AG04450 (cell line): ENCODE measurements at regions not wholly inside any gene's neighbourhood (a gene's known extent, or its start where the extent isn't known, plus 50 kb on each side); places are given as distances from the start of the nearest gene placed in this dataset.

Experiments
- CTCF ChIA-PET: fragments of 300-600, 350-600 bp; formaldehyde crosslinking; extraction: SDS; loops from one replicate; lab custom pipeline; 2022; ENCODE audit warnings: antibody characterized with exemption, inconsistent platforms; lab: Charles Lee
- POLR2A ChIA-PET: fragments of 350-600 bp; formaldehyde crosslinking; extraction: SDS; loops from one replicate; lab custom pipeline; 2021; ENCODE audit warnings: antibody characterized with exemption, inconsistent platforms; lab: Yijun Ruan, JAX
- DNase-seq: peaks from one replicate; pipeline ENCODE4 v3.0.0-alpha.2; 2011; ENCODE audit warnings: low read depth, low spot score
- H3K27ac ChIP-seq: one replicate; pipeline ENCODE4 v1.5.1; 2012; ENCODE audit warnings: low read depth, low read length, control low read depth
- H3K27me3 ChIP-seq: one replicate; pipeline ENCODE4 v1.6.0; 2012; ENCODE audit warnings: low read length; ENCODE audit not compliant: control insufficient read depth, insufficient read depth
- H3K4me3 ChIP-seq: 2 replicates; pipeline ENCODE4 v1.5.1; 2011; ENCODE audit warnings: mild to moderate bottlenecking, low read depth, low read length, control low read depth
- H3K9me3 ChIP-seq: 2 replicates; pipeline ENCODE4 v1.5.1; 2012; ENCODE audit warnings: low read length; ENCODE audit not compliant: control insufficient read depth, insufficient read depth
- TF ChIP-seq, protein P1 (sequence below): IDR thresholded peaks from 2 replicates; pipeline ENCODE4 v1.5.1; 2011; ENCODE audit warnings: low read depth, low read length, control low read depth, inconsistent platforms

DNA sequence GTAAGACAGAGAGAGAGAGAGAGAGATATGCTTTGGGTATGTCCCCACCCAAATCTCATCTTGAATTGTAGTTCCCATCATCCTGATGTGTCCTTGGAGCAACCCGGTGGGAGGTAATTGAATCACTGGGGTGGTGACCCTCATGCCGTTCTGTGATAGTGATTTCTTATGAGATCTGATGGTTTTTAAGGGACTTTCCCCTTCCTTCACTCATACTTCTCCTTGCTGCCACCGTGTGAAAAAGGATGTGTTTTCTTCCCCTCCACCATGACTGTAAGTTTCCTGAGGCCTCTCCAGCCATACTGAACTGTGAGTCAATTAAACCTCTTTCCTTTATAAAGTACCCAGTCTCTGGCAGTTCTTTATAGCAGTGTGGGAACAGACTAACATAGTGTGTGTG is 60.3 kb downstream of the EOMES start:
- DNase-seq = no peak
- H3K27ac ChIP-seq = no peak overlapping the region
- TF ChIP-seq, protein P1, sequence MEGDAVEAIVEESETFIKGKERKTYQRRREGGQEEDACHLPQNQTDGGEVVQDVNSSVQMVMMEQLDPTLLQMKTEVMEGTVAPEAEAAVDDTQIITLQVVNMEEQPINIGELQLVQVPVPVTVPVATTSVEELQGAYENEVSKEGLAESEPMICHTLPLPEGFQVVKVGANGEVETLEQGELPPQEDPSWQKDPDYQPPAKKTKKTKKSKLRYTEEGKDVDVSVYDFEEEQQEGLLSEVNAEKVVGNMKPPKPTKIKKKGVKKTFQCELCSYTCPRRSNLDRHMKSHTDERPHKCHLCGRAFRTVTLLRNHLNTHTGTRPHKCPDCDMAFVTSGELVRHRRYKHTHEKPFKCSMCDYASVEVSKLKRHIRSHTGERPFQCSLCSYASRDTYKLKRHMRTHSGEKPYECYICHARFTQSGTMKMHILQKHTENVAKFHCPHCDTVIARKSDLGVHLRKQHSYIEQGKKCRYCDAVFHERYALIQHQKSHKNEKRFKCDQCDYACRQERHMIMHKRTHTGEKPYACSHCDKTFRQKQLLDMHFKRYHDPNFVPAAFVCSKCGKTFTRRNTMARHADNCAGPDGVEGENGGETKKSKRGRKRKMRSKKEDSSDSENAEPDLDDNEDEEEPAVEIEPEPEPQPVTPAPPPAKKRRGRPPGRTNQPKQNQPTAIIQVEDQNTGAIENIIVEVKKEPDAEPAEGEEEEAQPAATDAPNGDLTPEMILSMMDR = no peak
- ChIA-PET CTCF (interaction anchor here (1.0 to 1.4 kb wide), 2 partner anchors 9 to 19 kb away, joined by 3 to 7 read pairs; no protein-coding TSS in a partner anchor), POLR2A (no interaction called here)
- no peaks in the 10 kb centered on the region; the same call in 1 of the 2 replicates for H3K9me3 ChIP-seq
- H3K27me3 ChIP-seq = no peaks in the 10 kb centered on the region
- H3K4me3 ChIP-seq = no peak overlapping the region

DNA sequence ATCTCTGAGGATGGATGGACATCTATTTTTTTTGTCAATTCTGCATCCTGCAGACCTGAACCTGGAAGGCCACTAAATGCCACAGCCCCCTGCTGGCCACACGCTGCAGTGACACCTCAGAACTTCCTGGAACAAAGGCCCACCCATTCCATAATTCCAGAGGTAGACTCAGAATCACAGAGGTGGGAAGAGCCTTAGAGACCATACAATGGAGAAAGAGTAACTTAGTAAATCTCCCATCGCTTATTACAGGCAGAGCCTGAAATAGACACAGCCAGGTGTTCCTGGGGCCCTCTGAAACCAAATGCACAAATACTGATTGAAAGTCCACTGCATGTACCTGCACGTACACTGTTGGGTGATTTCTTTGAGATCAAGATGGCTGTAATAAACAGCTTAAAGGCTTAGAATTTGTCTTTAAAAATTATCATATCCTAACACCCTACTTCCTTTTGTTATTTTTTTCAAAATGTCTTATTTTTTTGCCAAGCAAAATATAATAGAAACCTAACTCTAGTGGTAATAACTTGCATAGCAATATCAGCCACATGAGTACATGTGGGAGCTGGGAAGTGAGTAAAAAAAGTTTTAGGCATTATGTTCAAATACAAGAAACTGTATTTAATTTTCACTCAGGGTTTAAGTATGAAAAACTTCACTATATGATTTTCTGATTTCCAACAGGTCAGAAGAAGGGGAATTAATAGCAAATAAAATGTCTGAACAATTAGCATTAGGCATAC is 62.7 kb downstream of the EOMES start:
- TF ChIP-seq, protein P1 = peak; percentile 80
- DNase-seq = no peak
- no peaks in the 10 kb centered on the region for H3K9me3 ChIP-seq
- no peak overlapping the region for H3K4me3 ChIP-seq
- H3K27me3 ChIP-seq = no peaks in the 10 kb centered on the region
- no peak overlapping the region for H3K27ac ChIP-seq
- POLR2A ChIA-PET = interaction anchor here (0.6 kb wide), 1 partner anchor 160 kb away, joined by 5 read pairs; no protein-coding TSS in a partner anchor
- CTCF ChIA-PET = interaction anchor here (0.5 to 2.6 kb wide), 11 partner anchors 9 to 201 kb away, joined by 3 to 13 read pairs (median 5); no protein-coding TSS in a partner anchor

DNA sequence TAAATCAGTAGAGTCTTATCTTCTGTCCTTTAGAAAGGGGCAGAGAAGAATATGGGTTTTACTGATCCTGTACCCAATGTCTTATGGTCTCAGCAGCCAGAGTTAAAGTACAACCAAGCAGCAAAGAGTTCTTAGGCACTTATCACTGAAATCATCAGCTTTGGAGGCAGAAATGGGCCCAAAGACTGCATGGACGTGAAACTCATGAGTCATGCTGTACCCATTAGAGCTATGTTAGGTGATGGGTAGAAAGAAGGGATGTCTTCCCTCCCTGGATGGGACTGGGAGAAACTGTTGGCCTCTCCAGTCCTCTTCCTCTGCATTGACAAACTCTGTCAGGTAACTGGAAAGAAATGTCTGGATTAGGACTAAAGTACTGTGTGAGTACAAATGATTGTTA is 63.4 kb downstream of the EOMES start:
- DNase-seq = no peak
- TF ChIP-seq, protein P1 = no peak
- no peaks in the 10 kb centered on the region for H3K27me3 ChIP-seq
- POLR2A ChIA-PET = interaction anchor here (0.6 kb wide), 1 partner anchor 159 kb away, joined by 5 read pairs; no protein-coding TSS in a partner anchor
- no peak overlapping the region for H3K4me3 ChIP-seq
- CTCF ChIA-PET = interaction anchor here (0.7 to 2.6 kb wide), 6 partner anchors 9 to 151 kb away, joined by 3 to 13 read pairs (median 7); no protein-coding TSS in a partner anchor
- no peak overlapping the region for H3K27ac ChIP-seq
- no peaks in the 10 kb centered on the region for H3K9me3 ChIP-seq

DNA sequence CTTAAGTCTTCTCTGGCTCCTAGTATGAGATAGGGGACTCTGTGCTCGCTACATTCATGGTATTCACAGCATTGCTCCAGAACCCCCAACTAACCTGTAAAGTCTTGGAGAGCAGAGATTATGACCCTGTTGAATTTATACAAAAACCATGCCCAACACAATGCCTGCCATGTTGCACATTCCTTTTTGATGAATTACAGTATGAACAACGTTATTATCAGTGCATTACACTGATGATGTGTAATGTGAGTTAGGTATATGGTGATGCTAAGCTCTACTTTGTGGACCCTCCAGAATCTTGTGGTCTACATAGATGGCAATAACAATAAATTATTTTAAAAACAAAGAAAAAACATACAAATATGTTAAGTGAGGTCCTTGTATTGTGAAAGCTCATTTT is 64.3 kb downstream of the EOMES start:
- POLR2A ChIA-PET = no interaction called here
- DNase-seq = no peak
- Histone ChIP-seq H3K9me3 (no peaks in the 10 kb centered on the region), H3K4me3 (no peak overlapping the region), H3K27ac (no peak overlapping the region), H3K27me3 (no peaks in the 10 kb centered on the region)
- CTCF ChIA-PET = interaction anchor here (0.5 to 2.6 kb wide), 8 partner anchors 8 to 190 kb away, joined by 3 to 13 read pairs (median 6); no protein-coding TSS in a partner anchor
- TF ChIP-seq, protein P1 = no peak

DNA sequence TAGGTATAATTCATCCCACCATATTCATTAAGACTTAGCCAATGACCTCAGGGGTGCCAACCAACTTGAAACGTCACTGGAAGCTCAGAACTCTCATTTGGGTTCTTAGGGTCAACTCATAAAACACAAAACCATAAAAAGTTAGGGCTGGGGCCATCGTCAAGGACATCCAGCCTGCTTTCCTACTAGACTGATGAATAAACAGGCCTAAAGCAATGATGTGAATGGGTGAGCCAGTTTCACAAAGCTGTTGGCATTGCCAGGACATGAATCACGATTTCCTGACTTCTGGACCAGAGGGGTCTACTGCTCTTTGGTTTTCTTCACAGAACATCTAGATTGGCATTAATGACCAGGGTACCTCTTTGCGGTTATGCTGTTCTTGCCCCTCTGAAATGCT is 64.7 kb downstream of the EOMES start:
- Histone ChIP-seq H3K9me3 (no peaks in the 10 kb centered on the region), H3K27me3 (no peaks in the 10 kb centered on the region), H3K27ac (no peak overlapping the region), H3K4me3 (no peak overlapping the region)
- ChIA-PET CTCF (interaction anchor here (0.5 to 2.6 kb wide), 8 partner anchors 9 to 189 kb away, joined by 3 to 10 read pairs (median 6); no protein-coding TSS in a partner anchor), POLR2A (no interaction called here)
- TF ChIP-seq, protein P1 = no peak
- DNase-seq = no peak
